ENCODE measurements at regions not wholly inside any gene's neighbourhood (a gene's known extent, or its start where the extent isn't known, plus 50 kb on each side); places are given as distances from the start of the nearest gene placed in this dataset.

DNA sequence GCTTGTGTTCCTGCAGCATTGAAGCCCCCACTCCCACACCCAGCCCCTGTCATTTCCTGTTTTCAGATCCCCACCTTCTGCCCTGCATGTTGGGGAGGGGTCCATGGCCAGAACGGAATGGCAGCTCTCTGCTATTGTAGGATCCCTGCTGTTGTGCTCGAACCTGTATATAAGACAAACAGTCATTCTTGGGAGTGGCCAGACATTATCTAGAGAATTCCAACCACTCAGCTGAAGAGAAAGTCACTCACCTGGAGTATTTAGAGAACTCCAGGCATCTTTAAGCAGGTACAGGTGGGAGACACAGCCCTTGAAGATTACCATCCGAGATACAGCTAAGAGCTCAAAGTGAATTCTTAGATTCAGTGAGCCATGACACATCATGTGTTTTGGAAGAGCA, 96.1 kb downstream of the C9orf152 start:
- Mint-ChIP-seq H3K27ac (ENCODE audit: unreplicated experiment) (no peak overlapping the region), H3K36me3 (ENCODE audit: low read depth) (no peaks in the 10 kb centered on the region), H3K4me1 (ENCODE audit: low read depth) (peaks cover 37% of the 10 kb centered on the region), H3K9me3 (ENCODE audit: low read depth) (no peaks in the 10 kb centered on the region), H3K4me3 (ENCODE audit: unreplicated experiment) (no peak overlapping the region), H3K27me3 (ENCODE audit: low read depth) (no peaks in the 10 kb centered on the region)
- TF ChIP-seq CTCF (IDR thresholded peaks at IDR 0.05): no peak
- DNase-seq (ENCODE audit: low spot score): no peak

GRCh38 chr9:110112792-110113191, 95.2 kb downstream of the C9orf152 start:
- Mint-ChIP-seq H3K4me3 (ENCODE audit: unreplicated experiment) (no peak overlapping the region), H3K4me1 (ENCODE audit: low read depth) (peaks cover 45% of the 10 kb centered on the region), H3K9me3 (ENCODE audit: low read depth) (no peaks in the 10 kb centered on the region), H3K36me3 (ENCODE audit: low read depth) (no peaks in the 10 kb centered on the region), H3K27ac (ENCODE audit: unreplicated experiment) (no peak overlapping the region), H3K27me3 (ENCODE audit: low read depth) (no peaks in the 10 kb centered on the region)
- DNase-seq (ENCODE audit: low spot score): no peak
- no peak for TF ChIP-seq CTCF (IDR thresholded peaks at IDR 0.05)

DNA sequence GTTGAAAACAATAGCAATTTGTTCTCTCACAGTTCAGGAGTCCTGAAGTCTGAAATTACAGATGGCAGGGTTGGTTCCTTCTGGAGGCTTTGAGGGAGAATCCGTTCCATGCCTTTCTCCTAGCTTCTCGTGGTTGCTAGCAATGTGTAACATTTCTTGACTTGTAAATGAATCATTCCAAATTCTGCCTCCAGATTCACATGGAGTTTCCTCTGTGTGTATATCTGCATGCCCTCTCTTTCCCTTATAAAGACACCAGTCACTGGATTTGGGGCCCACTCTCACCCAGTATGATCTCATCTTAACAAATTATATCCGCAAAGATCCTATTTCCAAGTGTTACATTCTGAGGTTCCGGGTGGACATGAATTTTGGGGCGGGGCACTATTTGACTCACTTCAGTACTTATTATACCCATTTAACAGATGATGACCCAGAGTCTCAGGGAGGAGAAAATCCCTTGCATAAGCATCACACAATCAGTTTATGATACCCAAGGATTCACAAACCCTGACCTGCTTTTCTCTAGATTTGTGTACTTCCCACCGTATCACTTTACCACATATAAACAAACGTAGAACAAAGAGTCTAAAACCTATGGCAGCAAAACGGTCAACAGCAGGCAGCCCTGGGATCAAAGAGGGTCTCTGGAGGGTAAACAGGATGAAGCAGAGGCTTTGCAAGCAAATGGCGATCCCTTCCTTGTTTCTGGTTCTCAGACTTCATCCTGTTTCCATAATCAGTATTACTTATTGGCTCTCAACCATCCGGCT, 93.7 kb downstream of the C9orf152 start:
- no peak for TF ChIP-seq CTCF (IDR thresholded peaks at IDR 0.05)
- Mint-ChIP-seq H3K36me3 (ENCODE audit: low read depth) (no peaks in the 10 kb centered on the region), H3K27me3 (ENCODE audit: low read depth) (no peaks in the 10 kb centered on the region), H3K4me3 (ENCODE audit: unreplicated experiment) (peak overlapping the region; percentile 11), H3K27ac (ENCODE audit: unreplicated experiment) (peak overlapping the region; percentile 96), H3K9me3 (ENCODE audit: low read depth) (no peaks in the 10 kb centered on the region), H3K4me1 (ENCODE audit: low read depth) (peaks cover 45% of the 10 kb centered on the region)
- no peak for DNase-seq (ENCODE audit: low spot score)

GRCh38 chr9:110114859-110115201, 93.1 kb downstream of the C9orf152 start:
- Mint-ChIP-seq H3K36me3 (ENCODE audit: low read depth) (no peaks in the 10 kb centered on the region), H3K9me3 (ENCODE audit: low read depth) (no peaks in the 10 kb centered on the region), H3K27ac (ENCODE audit: unreplicated experiment) (peak overlapping the region; percentile 96), H3K4me3 (ENCODE audit: unreplicated experiment) (peak overlapping the region; percentile 11), H3K27me3 (ENCODE audit: low read depth) (no peaks in the 10 kb centered on the region), H3K4me1 (ENCODE audit: low read depth) (peaks cover 39% of the 10 kb centered on the region)
- DNase-seq (ENCODE audit: low spot score): no peak
- TF ChIP-seq CTCF (IDR thresholded peaks at IDR 0.05): peak; percentile 44

DNA sequence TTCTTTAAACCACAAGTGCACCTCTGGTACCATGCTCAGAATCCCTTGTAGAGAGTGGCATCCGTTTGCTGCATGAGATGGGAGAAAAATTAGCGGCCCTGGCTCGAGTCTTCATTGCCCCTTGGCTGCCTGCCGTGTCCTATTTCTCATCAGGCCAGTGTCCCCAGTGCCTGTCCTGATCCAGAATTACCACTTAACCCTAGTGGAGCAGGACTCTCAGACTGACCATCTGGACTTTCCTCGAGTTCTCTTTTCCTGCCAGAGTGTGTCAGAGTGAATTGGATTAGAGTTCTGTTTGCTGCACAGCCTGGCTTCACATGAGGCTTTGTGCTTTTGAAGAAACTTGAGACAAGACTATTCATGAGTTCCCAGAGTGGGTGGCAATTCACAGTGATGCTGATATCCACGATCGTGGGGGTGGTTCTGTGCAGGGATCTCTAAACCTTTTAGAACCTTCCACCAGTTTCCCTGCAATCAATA, 92.6 kb downstream of the C9orf152 start:
- Mint-ChIP-seq H3K27ac (ENCODE audit: unreplicated experiment) (peak overlapping the region; percentile 96), H3K4me1 (ENCODE audit: low read depth) (peaks cover 38% of the 10 kb centered on the region), H3K27me3 (ENCODE audit: low read depth) (no peaks in the 10 kb centered on the region)

More for the DNA sequence above, 92.6 kb downstream of the C9orf152 start:
- DNase-seq (ENCODE audit: low spot score): no peak
- H3K4me3 Mint-ChIP-seq (ENCODE audit: unreplicated experiment): no peak overlapping the region
- no peak for TF ChIP-seq CTCF (IDR thresholded peaks at IDR 0.05)
- H3K9me3 Mint-ChIP-seq (ENCODE audit: low read depth): no peaks in the 10 kb centered on the region
- no peaks in the 10 kb centered on the region for H3K36me3 Mint-ChIP-seq (ENCODE audit: low read depth)
